ENCODE measurements at regions not wholly inside any gene's neighbourhood (a gene's known extent, or its start where the extent isn't known, plus 50 kb on each side); places are given as distances from the start of the nearest gene placed in this dataset.

DNA sequence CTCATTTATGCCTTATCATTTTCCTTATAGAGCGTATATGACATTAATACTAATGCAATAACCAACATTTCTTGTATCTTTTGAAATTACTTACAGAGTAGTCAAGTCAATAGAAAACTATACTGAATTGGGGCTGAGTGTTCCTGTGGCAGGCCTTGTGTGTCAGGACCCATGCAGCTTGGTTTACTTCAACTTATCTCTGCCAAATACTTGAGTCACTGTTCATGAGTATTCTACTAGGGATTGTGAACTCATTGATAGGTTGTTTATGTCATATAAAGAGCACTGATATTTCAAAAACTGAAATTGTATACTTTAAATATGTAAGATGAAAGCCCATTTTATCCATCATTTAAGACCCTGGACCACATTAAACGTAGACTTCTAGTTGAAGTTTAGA lies 688.6 kb upstream of the SLITRK1 start:
- TF ChIP-seq EZH2 (IDR thresholded peaks at IDR 0.05; ENCODE audit: low read length, missing control alignments) (no peak), CTCF (conservative IDR thresholded peaks at IDR 0.05 in 1 of 2, IDR thresholded peaks at IDR 0.05 in 1 of 2; ENCODE audit: low read depth in 1 of 2, low read length in 2 of 2) (no peak)
